GM18870 (cell line): ENCODE measurements at regions not wholly inside any gene's neighbourhood (a gene's known extent, or its start where the extent isn't known, plus 50 kb on each side); places are given as distances from the start of the nearest gene placed in this dataset.
"Not testable (repeated sequence)": the region's sequence is repeated elsewhere in the genome, so short reads cannot be mapped to it uniquely, and the experiment has no call there.

ENCODE experiments used
- ATAC-seq: cut with Tn5 transposase; IDR thresholded peaks from one replicate; pipeline ENCODE4 v1.9.1; 2021; ENCODE audit warnings: moderate library complexity; ENCODE audit not compliant: unreplicated experiment

DNA sequence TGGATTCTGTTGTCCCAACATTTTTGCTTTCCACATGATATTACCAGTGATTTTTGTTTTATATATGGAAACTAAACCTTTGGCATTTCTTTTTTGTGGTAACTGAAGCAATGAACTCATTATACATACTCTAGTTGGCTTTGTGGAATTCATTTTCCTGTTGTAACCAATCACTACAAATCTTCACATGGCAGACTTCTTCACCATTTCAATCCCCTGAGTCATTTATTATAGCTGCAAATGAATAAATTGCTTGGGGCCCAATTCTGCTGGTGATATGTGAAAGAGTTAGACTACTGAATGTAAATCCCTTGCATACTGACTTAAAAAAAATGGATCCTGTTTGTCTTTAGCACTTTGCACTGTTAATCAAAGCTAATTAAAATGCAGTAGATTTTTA lies 1709.6 kb upstream of the WWC1 start:
- no peak for ATAC-seq

GRCh38 chr5:166582416-166582815 lies 1709.0 kb upstream of the WWC1 start:
- ATAC-seq: no peak

- no peak for ATAC-seq
Observed at GRCh38 chr5:166594567-166594966, 1696.9 kb upstream of the WWC1 start.

DNA sequence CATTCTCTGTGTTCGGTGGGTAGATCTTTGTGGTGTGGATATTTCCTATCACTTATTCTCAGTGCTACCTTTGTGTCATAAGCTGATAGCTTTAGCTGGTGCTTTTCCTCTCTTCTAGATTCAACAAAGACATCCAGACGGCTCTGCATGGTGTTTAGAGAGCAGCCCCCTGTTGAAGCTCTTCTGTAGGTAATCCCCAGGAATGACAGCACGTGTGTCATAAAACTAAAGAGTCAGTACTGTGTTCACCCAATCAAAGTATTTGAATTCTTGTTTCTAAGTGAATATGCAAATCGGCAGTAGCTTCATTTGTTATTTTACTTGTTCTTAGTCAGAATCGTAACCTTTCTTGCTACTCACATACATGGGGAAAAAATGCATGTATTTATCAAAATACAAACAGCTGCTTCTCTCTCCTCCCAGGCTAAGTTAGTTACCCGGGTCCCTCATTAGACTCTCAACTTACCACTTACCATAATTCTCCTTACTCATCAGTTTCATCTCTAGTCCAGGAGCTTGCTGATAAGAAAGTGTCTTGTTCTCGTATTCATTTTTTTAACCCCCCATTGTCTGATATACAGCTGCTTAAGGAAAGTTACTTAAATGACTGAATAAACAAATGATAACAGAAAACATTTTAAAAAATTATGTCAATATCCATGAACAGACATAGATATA lies 1696.0 kb upstream of the WWC1 start:
- ATAC-seq: no peak

GRCh38 chr5:166596043-166596442 lies 1695.4 kb upstream of the WWC1 start:
- ATAC-seq: no peak

DNA sequence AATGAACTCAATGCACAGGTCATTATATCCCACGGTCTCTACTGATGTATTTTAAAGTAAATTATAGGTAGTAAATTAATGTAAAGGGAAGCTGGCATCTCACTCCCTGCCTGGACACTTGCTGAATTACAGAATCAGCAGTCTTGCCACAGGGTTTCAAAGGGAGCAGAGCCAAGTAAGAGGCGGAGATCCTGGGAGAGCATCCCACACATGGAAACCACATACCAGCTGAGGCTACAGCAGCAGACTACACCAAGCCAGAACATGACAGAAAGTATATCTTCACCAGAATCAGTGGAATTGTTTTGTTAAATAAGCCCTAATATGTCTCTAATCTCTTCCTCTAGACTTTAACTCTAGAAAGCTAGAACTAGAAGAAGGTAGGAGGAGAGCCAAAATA lies 1689.2 kb upstream of the WWC1 start:
- ATAC-seq: no peak

DNA sequence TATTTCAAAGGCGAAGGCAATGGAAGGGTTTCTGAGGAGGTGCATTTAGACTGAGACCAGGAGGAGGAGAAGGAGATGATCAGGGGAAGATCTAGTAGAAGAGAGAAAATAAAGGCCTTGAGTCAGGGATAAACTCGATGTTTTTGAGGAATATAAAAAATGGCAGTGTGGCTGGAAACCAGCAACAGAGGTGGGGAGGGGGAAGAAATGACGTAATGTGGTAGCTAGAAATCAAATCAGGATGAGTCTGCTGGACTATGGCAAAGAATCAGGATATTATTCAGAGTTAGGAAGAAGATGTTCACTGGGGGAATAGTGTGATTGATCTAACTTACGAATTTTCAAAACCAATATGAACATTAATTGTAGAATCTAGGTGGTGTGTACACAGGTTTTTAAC lies 1673.9 kb upstream of the WWC1 start:
- no peak for ATAC-seq

DNA sequence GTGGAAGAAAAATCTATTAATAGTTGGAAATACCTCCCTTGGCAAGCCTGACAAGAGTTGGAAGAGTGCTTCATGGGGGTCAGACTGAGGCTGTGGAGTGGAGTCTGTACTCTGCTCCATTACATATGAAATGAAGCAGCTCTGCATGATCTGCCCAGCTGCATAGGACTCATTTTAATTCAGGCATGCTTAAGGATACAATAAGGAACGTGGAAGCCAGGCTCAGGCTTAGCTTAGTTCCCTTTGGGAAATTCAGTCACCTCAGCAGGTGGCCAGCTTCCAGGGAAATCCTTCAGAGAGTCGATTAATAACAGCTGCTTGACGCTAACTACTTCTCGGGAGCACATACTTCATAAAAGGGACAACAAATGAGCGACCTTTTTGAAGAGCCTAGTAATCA lies 1672.9 kb upstream of the WWC1 start:
- ATAC-seq: no peak

GRCh38 chr5:166624573-166624972 lies 1666.9 kb upstream of the WWC1 start:
- ATAC-seq: no peak

DNA sequence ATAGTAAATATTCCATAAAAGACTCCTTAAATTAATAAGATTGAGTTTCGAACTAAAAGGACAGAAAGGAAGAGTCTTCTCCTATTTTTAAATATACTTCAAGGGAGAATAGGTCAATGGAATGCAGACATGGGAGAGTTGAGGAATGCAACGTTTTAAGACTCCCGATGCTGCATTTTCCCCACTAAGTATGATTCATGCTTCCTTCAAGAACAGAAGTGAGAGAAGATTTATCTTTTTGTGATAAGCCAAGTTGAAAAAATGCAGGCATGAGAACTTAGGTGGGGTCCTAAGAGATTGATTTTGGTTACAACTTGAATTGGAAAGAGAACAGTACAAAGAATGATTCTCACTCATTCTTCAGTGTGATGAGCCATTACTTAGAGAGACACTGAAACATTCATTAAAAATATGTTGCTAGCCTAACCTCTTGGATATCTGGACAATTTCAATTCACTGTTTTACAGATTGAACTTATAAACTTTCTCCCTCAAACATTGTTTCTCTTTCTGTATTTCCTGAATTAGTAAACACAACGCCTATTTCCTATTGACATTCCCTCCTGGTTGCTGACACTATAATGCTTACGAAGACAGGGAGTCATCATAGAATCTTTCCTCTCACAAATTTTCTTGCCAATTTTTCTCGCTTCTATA lies 1666.1 kb upstream of the WWC1 start:
- no peak for ATAC-seq

DNA sequence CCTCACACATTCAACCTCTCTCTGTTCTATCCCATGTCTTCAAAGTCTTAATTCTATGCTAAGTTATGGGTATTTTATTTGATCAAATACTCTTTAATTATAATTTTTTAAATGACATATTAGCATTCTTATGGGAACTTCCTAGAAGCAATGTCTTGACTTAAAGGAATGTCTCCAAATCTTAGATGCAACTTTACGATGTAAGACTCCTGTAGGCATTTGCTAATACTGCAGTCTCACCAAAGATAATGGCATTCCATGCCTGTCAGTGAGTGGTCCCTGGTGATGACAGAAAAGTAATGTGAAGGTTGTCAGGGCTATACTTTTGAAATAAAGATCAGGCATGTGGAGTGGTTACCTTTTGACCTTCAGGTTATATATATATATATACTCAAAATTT lies 1654.2 kb upstream of the WWC1 start:
- ATAC-seq: no peak

DNA sequence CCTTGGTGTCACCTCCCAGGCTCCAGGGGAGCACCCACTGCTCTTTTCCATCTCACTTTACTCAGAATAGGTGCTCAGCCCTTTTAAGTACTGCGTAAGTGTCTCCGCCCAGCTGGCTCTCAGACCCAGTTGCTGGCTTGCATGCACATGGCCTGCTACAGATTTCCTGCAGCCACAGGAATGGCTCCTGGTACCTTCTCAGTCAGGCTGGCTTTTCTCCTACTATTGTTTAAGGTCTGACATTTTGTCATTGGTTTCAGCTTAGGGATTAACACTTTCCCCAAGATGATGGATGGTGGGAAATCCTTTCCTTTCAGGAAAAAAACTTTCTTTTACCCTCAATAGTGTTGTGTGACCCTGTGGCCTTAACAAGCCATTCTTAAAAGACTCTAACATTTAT lies 1652.3 kb upstream of the WWC1 start:
- no peak for ATAC-seq

- ATAC-seq: not testable (repeated sequence)
Observed at GRCh38 chr5:166640136-166640535, 1651.3 kb upstream of the WWC1 start.

GRCh38 chr5:166648736-166649135 lies 1642.7 kb upstream of the WWC1 start:
- ATAC-seq: no peak

- no peak for ATAC-seq
Observed at GRCh38 chr5:166649676-166650075, 1641.8 kb upstream of the WWC1 start.

DNA sequence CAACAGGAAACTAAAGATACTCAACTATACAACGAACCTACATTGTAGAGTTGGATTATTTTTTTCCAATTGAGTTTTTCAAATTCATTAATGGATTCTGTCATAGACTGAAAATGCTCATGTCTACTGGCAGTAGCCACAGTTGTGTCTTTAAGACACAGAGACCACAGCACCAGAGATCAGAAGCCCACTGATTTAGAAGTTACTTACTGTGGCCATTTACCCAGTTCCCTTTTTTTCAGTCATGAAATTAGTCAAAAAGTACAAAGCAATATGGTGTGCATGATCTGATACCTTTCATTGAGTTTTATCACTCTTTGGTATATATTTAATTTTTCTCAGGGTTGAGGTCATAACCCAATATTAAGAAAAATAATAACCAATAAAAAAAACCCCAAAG lies 1640.2 kb upstream of the WWC1 start:
- ATAC-seq: no peak

- ATAC-seq: no peak
Observed at GRCh38 chr5:166671811-166672210, 1619.6 kb upstream of the WWC1 start.

DNA sequence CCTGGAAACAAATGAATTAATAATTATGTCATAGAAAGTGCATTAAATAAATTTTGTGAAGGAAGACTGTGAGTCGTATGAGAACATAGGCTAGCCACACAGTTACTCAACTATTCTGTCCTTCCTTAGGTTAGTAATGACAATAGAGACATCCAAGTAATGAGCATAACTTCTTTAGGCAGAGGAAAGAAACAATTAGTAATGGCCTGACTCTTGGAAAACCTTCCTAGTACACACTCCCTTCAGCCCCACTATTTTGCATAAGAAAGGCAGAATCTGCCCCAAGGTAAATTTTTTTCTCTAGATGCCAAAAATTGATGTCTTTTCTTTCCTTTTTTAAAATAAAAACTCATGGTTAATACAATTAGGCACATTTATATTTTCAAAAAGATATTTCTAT lies 1619.0 kb upstream of the WWC1 start:
- no peak for ATAC-seq

GRCh38 chr5:166677891-166678290 lies 1613.6 kb upstream of the WWC1 start:
- ATAC-seq: no peak

- no peak for ATAC-seq
Observed at GRCh38 chr5:166679331-166679730, 1612.1 kb upstream of the WWC1 start.

DNA sequence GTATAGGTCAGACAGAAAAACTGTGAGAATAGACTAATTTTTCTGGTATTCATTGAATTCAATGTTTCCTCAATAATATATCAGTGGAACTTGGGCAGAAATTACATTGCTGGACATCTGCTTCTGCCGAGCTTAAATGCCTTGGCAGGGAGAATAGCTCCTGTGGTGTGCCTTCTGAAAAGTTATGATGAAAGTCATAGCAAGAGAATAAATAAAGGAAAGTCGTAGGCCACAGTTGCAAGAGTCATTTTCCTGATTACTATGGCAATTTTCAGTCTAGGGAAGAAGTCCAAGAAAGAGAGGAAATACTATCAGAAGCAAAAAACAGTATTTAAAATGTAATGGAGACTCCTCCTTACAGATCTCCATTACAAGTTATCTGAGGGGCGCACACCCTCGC lies 1596.1 kb upstream of the WWC1 start:
- ATAC-seq: no peak

DNA sequence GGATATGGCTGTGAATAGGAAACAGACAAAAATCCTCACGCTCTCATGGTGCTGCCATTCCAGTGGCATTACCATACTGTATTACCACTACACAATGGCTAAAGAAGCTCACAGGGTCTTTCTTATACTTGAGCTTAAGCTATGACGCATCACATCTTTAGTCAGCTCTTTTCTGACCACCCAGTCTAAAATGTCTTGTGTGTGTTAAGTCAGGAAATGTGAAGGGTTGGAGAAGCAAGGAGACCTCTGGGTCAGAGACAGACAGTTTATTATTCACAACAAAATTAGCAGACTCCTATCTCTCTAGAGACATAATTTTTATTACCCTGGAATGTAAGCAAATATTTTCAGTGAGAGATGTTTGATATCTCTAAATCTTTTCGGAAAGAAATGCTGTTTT lies 1583.2 kb upstream of the WWC1 start:
- no peak for ATAC-seq

DNA sequence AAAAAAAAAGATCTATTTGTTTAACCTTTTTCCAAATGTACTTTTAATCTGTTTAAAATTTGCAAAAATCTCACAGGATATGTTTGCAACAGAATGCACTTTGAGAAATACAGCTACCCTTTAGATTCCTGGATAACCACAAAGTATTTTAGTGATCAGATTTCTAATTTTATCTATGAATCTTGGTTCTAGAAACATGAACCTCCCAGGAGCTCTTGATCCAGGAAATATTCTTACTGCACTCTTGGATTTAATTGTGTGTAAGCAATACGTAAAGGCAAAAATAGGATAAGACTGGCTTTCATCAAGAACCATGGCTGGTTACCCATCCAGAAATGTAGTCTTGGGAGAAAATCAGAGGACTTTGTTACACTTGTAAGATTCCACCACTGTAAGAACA lies 1581.8 kb upstream of the WWC1 start:
- ATAC-seq: no peak
